GM12892 (cell line): ENCODE measurements at regions not wholly inside any gene's neighbourhood (a gene's known extent, or its start where the extent isn't known, plus 50 kb on each side); places are given as distances from the start of the nearest gene placed in this dataset.

Source experiments
- POLR2A ChIP-seq: IDR thresholded peaks from 2 replicates; pipeline ENCODE4 v1.6.1; 2011; ENCODE audit warnings: low read depth, low read length, control low read depth
- POLR2AphosphoS5 ChIP-seq: IDR thresholded peaks from 2 replicates; pipeline ENCODE4 v1.6.1; 2011; ENCODE audit warnings: low read depth, low read length, control low read depth
- TAF1 ChIP-seq: IDR thresholded peaks from 2 replicates; pipeline ENCODE4 v1.6.1; 2011; ENCODE audit warnings: low read depth, mild to moderate bottlenecking, control low read depth, low read length, borderline replicate concordance

GRCh38 chr18:23369266-23369665 lies 83.8 kb upstream of the RIOK3 start:
- TF ChIP-seq POLR2A (no peak), POLR2AphosphoS5 (no peak), TAF1 (no peak)
